Mucosa of descending colon (tissue), 3 donors: ENCODE measurements at regions not wholly inside any gene's neighbourhood (a gene's known extent, or its start where the extent isn't known, plus 50 kb on each side); places are given as distances from the start of the nearest gene placed in this dataset.

Experiments
- ATAC-seq: fragments of 200-7000 bp; cut with Tn5 transposase; one replicate; pipeline ENCODE4 v1.9.1; 2020; ENCODE audit warnings: mild to moderate bottlenecking, moderate library complexity
- DNase-seq, 3 donors: peaks; one replicate each; pipeline ENCODE4 v3.0.0-alpha.2; 2020
- H3K36me3 ChIP-seq: fragments of 200-600 bp; one replicate; pipeline ENCODE4 v1.8.0; 2021; ENCODE audit warnings: low read depth, mild to moderate bottlenecking
- H3K4me1 ChIP-seq: fragments of 200-600 bp; one replicate; pipeline ENCODE4 v1.8.0; 2021; ENCODE audit warnings: low read depth, mild to moderate bottlenecking
- H3K4me3 ChIP-seq: fragments of 200-600 bp; one replicate; pipeline ENCODE4 v1.8.0; 2021; ENCODE audit warnings: mild to moderate bottlenecking
- H3K9me3 ChIP-seq: fragments of 200-600 bp; one replicate; pipeline ENCODE4 v1.8.0; 2021; ENCODE audit warnings: mild to moderate bottlenecking
- CTCF ChIP-seq: fragments of 200-600 bp; IDR thresholded peaks from one replicate; pipeline ENCODE4 v1.8.0; 2022; ENCODE audit warnings: antibody characterized with exemption, mild to moderate bottlenecking
- intact Hi-C, 2 donors: fragments of 100-400 bp; cut with DNase I in 1 of 2; cut with micrococcal nuclease in 1 of 2; formaldehyde crosslinking; loops; one replicate each; pipeline versions ENCODE4 v1.11.0 to v1.11.1; 2022; cut with DNase I, micrococcal nuclease
- donor health status: DM: no; HTN: no; CAD: no; lungs with moderate emphysema.
- donor health status: DM: no; HTN: no; CAD: no.
- donor health status: DM: no; HTN: yes; CAD: no.

DNA sequence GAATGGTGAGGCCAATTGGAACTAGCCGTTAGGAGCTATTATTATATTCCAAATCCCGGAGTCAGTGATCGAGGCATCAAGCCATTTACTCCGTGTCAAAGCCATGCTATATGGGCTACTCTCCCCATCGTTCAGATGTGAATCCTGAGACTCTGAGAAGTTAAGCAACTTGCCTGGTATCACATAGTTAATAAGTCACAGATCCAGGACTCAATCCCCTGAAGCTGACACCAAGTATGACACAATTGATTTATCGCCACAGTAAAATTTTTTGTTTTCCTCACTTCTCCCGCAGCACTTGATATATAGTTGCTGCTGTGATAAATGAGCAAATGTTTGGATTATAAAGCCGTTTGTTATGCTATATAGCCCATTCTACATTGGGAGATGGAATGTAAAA, 50.8 kb upstream of the TSHZ2 start:
- no peaks in the 10 kb centered on the region for H3K36me3 ChIP-seq
- no peak overlapping the region for H3K4me3 ChIP-seq
- DNase-seq (no peak), ATAC-seq (no peak)
- intact Hi-C loops, result no loop called here
- no peaks in the 10 kb centered on the region for H3K9me3 ChIP-seq
- TF ChIP-seq CTCF, result no peak
- H3K4me1 ChIP-seq, result no peaks in the 10 kb centered on the region

DNA sequence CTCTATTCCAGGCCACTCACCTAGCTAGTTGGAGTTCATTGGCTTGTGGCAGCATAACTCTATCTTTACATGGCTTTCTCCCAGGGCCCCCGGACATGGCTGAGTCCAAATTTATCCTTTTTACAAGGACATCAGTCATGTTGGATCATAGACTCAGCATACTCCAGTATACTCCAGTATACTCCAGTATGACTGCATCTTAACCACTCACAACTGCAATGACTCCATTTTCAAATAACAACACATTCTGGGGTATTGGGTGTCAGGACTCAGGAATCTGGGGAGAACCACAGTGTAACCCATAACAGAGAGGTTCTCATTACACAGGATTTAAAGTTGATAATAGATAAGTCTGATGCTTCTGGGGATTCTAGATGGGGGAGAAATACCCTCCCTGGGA, 53.8 kb upstream of the TSHZ2 start:
- Histone ChIP-seq H3K36me3 (no peaks in the 10 kb centered on the region), H3K4me1 (no peaks in the 10 kb centered on the region), H3K9me3 (peaks cover 8% of the 10 kb centered on the region), H3K4me3 (no peak overlapping the region)
- ATAC-seq (no peak), DNase-seq (no peak)
- intact Hi-C loops, result loop anchor here in 1 of 2 donors (10.0 kb wide), 1 partner anchor 624 kb away; no protein-coding TSS in a partner anchor
- TF ChIP-seq CTCF, result no peak

- Histone ChIP-seq H3K4me1 (no peaks in the 10 kb centered on the region), H3K4me3 (no peak overlapping the region), H3K36me3 (no peaks in the 10 kb centered on the region), H3K9me3 (peaks cover 8% of the 10 kb centered on the region)
- DNase-seq, result no peak
- no peak for ATAC-seq
- intact Hi-C loops, result loop anchor here in 1 of 2 donors (10.0 kb wide), 1 partner anchor 621 kb away; no protein-coding TSS in a partner anchor
- no peak for TF ChIP-seq CTCF
These were observed 56.6 kb upstream of the TSHZ2 start for GRCh38 chr20:52915564-52915963.

DNA sequence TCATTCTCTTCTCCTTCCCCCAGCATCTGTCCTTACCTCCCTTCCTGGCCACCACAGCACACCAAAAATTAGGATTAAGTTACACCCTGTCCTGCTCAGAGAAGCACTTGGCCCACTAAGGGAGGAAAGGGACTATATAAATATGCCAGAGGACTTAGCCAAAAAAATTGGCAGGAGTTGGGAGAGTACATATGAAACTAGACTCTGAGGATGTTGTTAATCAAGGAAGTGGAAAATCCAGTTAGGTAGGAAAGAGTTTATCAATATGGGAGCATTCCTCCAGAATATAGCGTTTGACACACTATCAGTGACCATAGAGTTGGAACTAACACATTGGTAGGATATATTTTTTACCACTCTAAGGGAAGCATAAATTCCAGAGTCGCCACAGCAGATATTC, 57.3 kb upstream of the TSHZ2 start:
- H3K4me3 ChIP-seq, result no peak overlapping the region
- no peak for ATAC-seq

GRCh38 chr20:52913650-52914387, 58.3 kb upstream of the TSHZ2 start:
- intact Hi-C loops, result loop anchor here in 1 of 2 donors (10.0 kb wide), 1 partner anchor 619 kb away; no protein-coding TSS in a partner anchor
- no peak for ATAC-seq

More for the DNA sequence above, 57.3 kb upstream of the TSHZ2 start:
- intact Hi-C loops, result loop anchor here in 1 of 2 donors (10.0 kb wide), 1 partner anchor 620 kb away; no protein-coding TSS in a partner anchor
- no peak for DNase-seq
- H3K4me1 ChIP-seq, result no peaks in the 10 kb centered on the region
- TF ChIP-seq CTCF, result no peak
- H3K36me3 ChIP-seq, result no peaks in the 10 kb centered on the region
- peaks cover 8% of the 10 kb centered on the region for H3K9me3 ChIP-seq

More at GRCh38 chr20:52913650-52914387, 58.3 kb upstream of the TSHZ2 start:
- Histone ChIP-seq H3K4me1 (no peaks in the 10 kb centered on the region), H3K4me3 (no peak overlapping the region), H3K36me3 (no peaks in the 10 kb centered on the region), H3K9me3 (peaks cover 8% of the 10 kb centered on the region)
- no peak for DNase-seq
- no peak for TF ChIP-seq CTCF
